Gastroesophageal sphincter (tissue), 3 donors: ENCODE measurements at regions not wholly inside any gene's neighbourhood (a gene's known extent, or its start where the extent isn't known, plus 50 kb on each side); places are given as distances from the start of the nearest gene placed in this dataset.

Experiments used
- POLR2A ChIP-seq, 2 donors: fragments of 450-650 bp; IDR thresholded peaks; one replicate each; pipeline ENCODE4 v1.6.1; 2017; ENCODE audit warnings: antibody characterized with exemption in 2 of 2, mild to moderate bottlenecking in 2 of 2, moderate library complexity in 1 of 2
- TF ChIP-seq, protein P1 (sequence below), 4 experiments: fragments of 200-600 bp in 2 of 4; fragments of 450-650 bp in 2 of 4; sonication (generic) in 1 of 4; IDR thresholded peaks; one replicate each; pipeline ENCODE4 v1.5.1; 2017 to 2019; ENCODE audit warnings: antibody characterized with exemption in 4 of 4, mild to moderate bottlenecking in 2 of 4, moderate library complexity in 2 of 4

DNA sequence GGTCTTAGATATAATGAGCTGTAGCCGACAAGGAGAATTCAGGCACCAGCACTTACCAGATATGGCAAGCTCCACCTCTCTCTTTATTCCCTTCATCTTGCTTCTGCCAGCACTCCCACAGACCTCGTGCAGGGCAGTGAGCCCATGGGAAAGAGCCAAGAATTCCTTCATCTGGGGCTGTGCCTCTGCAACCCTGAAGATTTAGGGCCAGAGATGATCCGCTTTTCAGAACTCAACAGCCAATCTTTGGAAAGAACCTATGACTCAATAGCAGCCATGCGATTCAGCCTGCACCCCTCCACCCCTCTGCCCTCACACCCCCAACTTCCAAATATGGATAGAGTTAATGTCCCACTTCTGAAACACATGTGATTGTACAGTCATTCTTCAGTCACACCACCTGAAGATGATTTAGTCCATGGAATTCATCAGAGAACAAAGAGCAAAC lies 533.7 kb upstream of the TNP1 start:
- no peak for TF ChIP-seq POLR2A (IDR thresholded peaks at IDR 0.05)
- TF ChIP-seq, protein P1, sequence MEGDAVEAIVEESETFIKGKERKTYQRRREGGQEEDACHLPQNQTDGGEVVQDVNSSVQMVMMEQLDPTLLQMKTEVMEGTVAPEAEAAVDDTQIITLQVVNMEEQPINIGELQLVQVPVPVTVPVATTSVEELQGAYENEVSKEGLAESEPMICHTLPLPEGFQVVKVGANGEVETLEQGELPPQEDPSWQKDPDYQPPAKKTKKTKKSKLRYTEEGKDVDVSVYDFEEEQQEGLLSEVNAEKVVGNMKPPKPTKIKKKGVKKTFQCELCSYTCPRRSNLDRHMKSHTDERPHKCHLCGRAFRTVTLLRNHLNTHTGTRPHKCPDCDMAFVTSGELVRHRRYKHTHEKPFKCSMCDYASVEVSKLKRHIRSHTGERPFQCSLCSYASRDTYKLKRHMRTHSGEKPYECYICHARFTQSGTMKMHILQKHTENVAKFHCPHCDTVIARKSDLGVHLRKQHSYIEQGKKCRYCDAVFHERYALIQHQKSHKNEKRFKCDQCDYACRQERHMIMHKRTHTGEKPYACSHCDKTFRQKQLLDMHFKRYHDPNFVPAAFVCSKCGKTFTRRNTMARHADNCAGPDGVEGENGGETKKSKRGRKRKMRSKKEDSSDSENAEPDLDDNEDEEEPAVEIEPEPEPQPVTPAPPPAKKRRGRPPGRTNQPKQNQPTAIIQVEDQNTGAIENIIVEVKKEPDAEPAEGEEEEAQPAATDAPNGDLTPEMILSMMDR (IDR thresholded peaks at IDR 0.05): no peak
